ENCODE measurements at regions not wholly inside any gene's neighbourhood (a gene's known extent, or its start where the extent isn't known, plus 50 kb on each side); places are given as distances from the start of the nearest gene placed in this dataset.

- no peak for TF ChIP-seq EZH2 (IDR thresholded peaks at IDR 0.05; ENCODE audit: low read length, missing control alignments)
- TF ChIP-seq, protein P1, sequence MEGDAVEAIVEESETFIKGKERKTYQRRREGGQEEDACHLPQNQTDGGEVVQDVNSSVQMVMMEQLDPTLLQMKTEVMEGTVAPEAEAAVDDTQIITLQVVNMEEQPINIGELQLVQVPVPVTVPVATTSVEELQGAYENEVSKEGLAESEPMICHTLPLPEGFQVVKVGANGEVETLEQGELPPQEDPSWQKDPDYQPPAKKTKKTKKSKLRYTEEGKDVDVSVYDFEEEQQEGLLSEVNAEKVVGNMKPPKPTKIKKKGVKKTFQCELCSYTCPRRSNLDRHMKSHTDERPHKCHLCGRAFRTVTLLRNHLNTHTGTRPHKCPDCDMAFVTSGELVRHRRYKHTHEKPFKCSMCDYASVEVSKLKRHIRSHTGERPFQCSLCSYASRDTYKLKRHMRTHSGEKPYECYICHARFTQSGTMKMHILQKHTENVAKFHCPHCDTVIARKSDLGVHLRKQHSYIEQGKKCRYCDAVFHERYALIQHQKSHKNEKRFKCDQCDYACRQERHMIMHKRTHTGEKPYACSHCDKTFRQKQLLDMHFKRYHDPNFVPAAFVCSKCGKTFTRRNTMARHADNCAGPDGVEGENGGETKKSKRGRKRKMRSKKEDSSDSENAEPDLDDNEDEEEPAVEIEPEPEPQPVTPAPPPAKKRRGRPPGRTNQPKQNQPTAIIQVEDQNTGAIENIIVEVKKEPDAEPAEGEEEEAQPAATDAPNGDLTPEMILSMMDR (conservative IDR thresholded peaks at IDR 0.05 in 1 of 2, IDR thresholded peaks at IDR 0.05 in 1 of 2; ENCODE audit: low read depth in 1 of 2, low read length in 2 of 2): no peak
Measured at GRCh38 chr7:25316366-25316765, 88.1 kb upstream of the NPVF start.
